ENCODE measurements at regions not wholly inside any gene's neighbourhood (a gene's known extent, or its start where the extent isn't known, plus 50 kb on each side); places are given as distances from the start of the nearest gene placed in this dataset.

DNA sequence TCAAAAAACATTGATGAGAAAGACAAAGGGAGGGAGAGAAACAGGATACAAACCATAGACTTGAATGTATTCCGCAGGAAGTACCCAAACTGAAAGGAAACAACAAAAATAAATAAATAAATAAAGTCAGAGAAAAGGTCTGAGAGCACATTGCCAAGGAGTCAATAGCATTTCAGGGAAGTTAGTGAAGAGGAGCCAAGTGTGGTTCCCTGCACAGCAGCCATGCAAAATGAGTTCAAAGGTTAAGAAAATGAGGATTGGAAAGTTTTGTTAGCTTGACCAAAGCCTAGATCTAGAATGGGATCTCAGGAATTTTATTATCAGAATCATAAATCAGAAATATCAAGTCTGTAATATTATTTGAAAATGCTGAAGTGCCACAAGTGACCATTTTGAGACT lies 700.0 kb downstream of the MAFB start:
- no peaks in the 10 kb centered on the region for H3K9me3 ChIP-seq
- H3K4me3 ChIP-seq, result no peak overlapping the region
- DNase-seq, result no peak
- H3K36me3 ChIP-seq, result no peaks in the 10 kb centered on the region
- no peaks in the 10 kb centered on the region for H3K27me3 ChIP-seq
- peaks cover 10% of the 10 kb centered on the region for H3K4me1 ChIP-seq (ENCODE audit: insufficient read depth)
- H3K27ac ChIP-seq, result no peak overlapping the region
- TF ChIP-seq POLR2A (IDR thresholded peaks at IDR 0.05) (no peak), EP300 (IDR thresholded peaks at IDR 0.05) (no peak)
- TF ChIP-seq, protein P1, sequence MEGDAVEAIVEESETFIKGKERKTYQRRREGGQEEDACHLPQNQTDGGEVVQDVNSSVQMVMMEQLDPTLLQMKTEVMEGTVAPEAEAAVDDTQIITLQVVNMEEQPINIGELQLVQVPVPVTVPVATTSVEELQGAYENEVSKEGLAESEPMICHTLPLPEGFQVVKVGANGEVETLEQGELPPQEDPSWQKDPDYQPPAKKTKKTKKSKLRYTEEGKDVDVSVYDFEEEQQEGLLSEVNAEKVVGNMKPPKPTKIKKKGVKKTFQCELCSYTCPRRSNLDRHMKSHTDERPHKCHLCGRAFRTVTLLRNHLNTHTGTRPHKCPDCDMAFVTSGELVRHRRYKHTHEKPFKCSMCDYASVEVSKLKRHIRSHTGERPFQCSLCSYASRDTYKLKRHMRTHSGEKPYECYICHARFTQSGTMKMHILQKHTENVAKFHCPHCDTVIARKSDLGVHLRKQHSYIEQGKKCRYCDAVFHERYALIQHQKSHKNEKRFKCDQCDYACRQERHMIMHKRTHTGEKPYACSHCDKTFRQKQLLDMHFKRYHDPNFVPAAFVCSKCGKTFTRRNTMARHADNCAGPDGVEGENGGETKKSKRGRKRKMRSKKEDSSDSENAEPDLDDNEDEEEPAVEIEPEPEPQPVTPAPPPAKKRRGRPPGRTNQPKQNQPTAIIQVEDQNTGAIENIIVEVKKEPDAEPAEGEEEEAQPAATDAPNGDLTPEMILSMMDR (IDR thresholded peaks at IDR 0.05), result no peak
- WGBS, 3 donors, result 0 to 4% (median 0%) methylated on average over 1 of the region's 1 CpG
- intact Hi-C loops (cut with DNase I), result no loop called here

DNA sequence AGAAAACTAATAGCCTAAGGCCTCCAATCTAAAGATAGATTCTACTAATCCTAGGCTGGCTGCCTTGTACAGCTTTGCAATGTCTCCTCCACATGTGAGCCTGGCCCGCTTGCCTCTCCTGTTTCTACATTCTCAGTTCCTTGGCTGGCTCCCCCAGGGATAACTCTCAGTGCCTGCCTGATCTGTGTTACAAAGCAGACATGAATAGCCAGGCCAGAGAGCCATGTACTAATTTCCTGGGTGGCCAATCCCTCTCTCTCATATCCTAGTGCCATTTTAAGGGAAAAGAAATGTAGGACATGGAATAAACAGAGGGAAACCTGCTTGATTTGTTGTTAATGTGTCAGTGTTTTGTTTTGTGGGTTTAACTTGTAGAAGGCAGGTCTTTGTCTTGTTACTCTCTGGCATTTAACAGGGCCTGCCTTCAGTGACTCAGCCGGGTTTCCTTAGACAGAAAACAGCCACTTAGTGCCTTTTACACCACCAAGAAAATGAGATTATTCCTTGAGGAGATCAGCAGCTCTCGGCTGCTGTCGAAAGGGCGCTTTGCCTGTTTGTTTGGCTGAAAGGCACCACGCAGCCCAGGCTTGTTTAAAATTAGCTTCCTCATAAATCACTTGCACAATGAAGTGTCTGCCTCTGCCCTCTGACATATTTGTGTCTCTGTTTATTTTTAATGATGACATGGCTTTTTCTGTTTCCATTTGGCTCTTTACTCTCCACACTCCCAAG lies 702.7 kb downstream of the MAFB start:
- peak overlapping the region; percentile 22 to 54 for H3K27ac ChIP-seq
- DNase-seq, result peak; percentile 29 to 55 (median 44)
- no peak overlapping the region for H3K4me3 ChIP-seq
- H3K9me3 ChIP-seq, result no peaks in the 10 kb centered on the region
- no peaks in the 10 kb centered on the region for H3K27me3 ChIP-seq
- no peaks in the 10 kb centered on the region for H3K36me3 ChIP-seq
- TF ChIP-seq EP300 (IDR thresholded peaks at IDR 0.05) (no peak), POLR2A (IDR thresholded peaks at IDR 0.05) (no peak)
- TF ChIP-seq, protein P1 (IDR thresholded peaks at IDR 0.05), result no peak
- H3K4me1 ChIP-seq (ENCODE audit: insufficient read depth), result peaks cover 10% of the 10 kb centered on the region
- WGBS, 3 donors, result 6 to 11% (median 7%) methylated on average over 6 of the region's 6 CpGs
- intact Hi-C loops (cut with DNase I), result no loop called here

DNA sequence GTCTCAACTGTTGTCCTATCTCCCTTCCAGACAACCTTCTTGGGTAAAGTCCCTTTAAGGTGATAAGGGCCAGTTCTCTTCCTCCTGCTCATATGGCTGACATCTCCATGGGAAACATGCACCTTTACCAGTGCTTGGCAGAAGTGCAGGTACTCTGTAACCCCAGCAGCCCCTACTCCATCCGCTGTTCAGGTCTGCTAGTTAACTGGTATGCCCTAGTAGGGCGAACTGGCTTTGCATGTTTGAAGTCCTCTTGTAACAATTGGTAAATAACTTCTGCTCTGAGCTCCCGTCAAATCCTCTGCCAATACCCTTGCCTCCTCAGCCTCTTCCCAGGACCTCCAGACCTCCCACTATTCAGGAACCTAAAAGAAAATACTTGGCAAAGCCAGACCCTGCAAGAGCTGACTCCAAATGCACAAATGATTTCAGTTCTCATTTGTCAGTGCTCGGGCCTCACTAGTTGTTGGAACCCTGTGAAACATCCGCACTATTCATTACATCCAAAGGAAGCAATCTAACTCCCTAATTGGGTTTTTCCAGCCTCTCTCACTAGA lies 703.7 kb downstream of the MAFB start:
- Histone ChIP-seq H3K36me3 (no peaks in the 10 kb centered on the region), H3K27me3 (no peaks in the 10 kb centered on the region), H3K27ac (no peak overlapping the region), H3K4me1 (ENCODE audit: insufficient read depth) (peaks cover 10% of the 10 kb centered on the region), H3K9me3 (no peaks in the 10 kb centered on the region), H3K4me3 (no peak overlapping the region)
- WGBS, 3 donors, result 83 to 91% (median 86%) methylated on average over 5 of the region's 5 CpGs
- TF ChIP-seq POLR2A (IDR thresholded peaks at IDR 0.05) (no peak), EP300 (IDR thresholded peaks at IDR 0.05) (no peak)
- TF ChIP-seq, protein P1 (IDR thresholded peaks at IDR 0.05), result no peak
- intact Hi-C loops (cut with DNase I), result no loop called here
- DNase-seq, result no peak

- TF ChIP-seq EP300 (IDR thresholded peaks at IDR 0.05) (no peak), POLR2A (IDR thresholded peaks at IDR 0.05) (no peak)
- TF ChIP-seq, protein P1 (IDR thresholded peaks at IDR 0.05), result no peak
- Histone ChIP-seq H3K36me3 (no peaks in the 10 kb centered on the region), H3K9me3 (no peaks in the 10 kb centered on the region), H3K4me3 (no peak overlapping the region), H3K4me1 (ENCODE audit: insufficient read depth) (peaks cover 10% of the 10 kb centered on the region), H3K27ac (no peak overlapping the region), H3K27me3 (no peaks in the 10 kb centered on the region)
- WGBS, 3 donors, result 76 to 90% (median 79%) methylated on average over 1 of the region's 1 CpG
- intact Hi-C loops (cut with DNase I), result no loop called here
- no peak for DNase-seq
Measured at GRCh38 chr20:39983655-39984054, 705.4 kb downstream of the MAFB start.

All from ovary (tissue), 7 donors.